GM12878 (cell line): ENCODE measurements at regions not wholly inside any gene's neighbourhood (a gene's known extent, or its start where the extent isn't known, plus 50 kb on each side); places are given as distances from the start of the nearest gene placed in this dataset.

Experiments
- ATAC-seq: fragments of 200-7000 bp; cut with Tn5 transposase; 3 replicates; pipeline ENCODE4 v1.9.1; 2020; ENCODE audit warnings: mild to moderate bottlenecking, moderate library complexity
- BruUV-seq: library from RNA; stranded (reverse); fragments of 400-500 nt; replicated peaks from 2 replicates; lab custom pipeline; 2021; lab: Mats Ljungman, UMichigan
- CTCF ChIA-PET: fragments of 300-600 bp; sonication (Branson Sonifier 250); formaldehyde crosslinking; extraction: SDS; loops from one replicate; lab custom pipeline; 2021; ENCODE audit warnings: inconsistent platforms; lab: Yijun Ruan, JAX
- POLR2A ChIA-PET: fragments of 350-600 bp; formaldehyde crosslinking; extraction: SDS; loops from one replicate; lab custom pipeline; 2021; ENCODE audit warnings: inconsistent platforms; lab: Charles Lee
- RAD21 ChIA-PET: fragments of 300-600 bp; sonication (Branson Sonifier 250); formaldehyde crosslinking; loops from one replicate; lab custom pipeline; 2023; ENCODE audit warnings: antibody characterized with exemption; ENCODE audit not compliant: unreplicated experiment; lab: Charles Lee
- SMC1A ChIA-PET: fragments of 300-600 bp; sonication (Branson Sonifier 250); formaldehyde crosslinking; loops from one replicate; lab custom pipeline; 2023; ENCODE audit not compliant: unreplicated experiment, uncharacterized antibody; lab: Charles Lee
- DNase-seq: peaks from one replicate; pipeline ENCODE4 v3.0.0-alpha.2; 2011; ENCODE audit warnings: low read depth, low spot score
- FAIRE-seq: peaks from 3 replicates; lab custom pipeline; 2011; peaks lifted over from hg19 to GRCh38; lab: Jason Lieb, UNC
- H2AFZ ChIP-seq: 2 replicates; pipeline ENCODE4 v1.6.0; 2011; ENCODE audit warnings: low read depth, low read length, control low read depth; ENCODE audit not compliant: control insufficient read depth
- H3K27ac ChIP-seq: 2 replicates; pipeline ENCODE4 v1.5.1; 2011; ENCODE audit warnings: control low read depth; ENCODE audit not compliant: control insufficient read depth, insufficient read depth
- H3K27me3 ChIP-seq, 2 experiments: replicated peaks in 1 of 2; 2 replicates each; pipeline versions ENCODE4 v1.6.0 to v1.6.1; 2011; ENCODE audit warnings: low read length in 1 of 2; ENCODE audit not compliant: control insufficient read depth in 2 of 2, insufficient read depth in 2 of 2
- H3K36me3 ChIP-seq, 2 experiments: 2 replicates each; pipeline ENCODE4 v1.5.1; 2011; ENCODE audit warnings: low read length in 1 of 2; ENCODE audit not compliant: control insufficient read depth in 2 of 2, insufficient read depth in 2 of 2
- H3K4me1 ChIP-seq: 2 replicates; pipeline ENCODE4 v1.6.1; 2011; ENCODE audit warnings: mild to moderate bottlenecking, low read length, moderate library complexity, mixed read lengths; ENCODE audit not compliant: control insufficient read depth, insufficient read depth
- H3K4me2 ChIP-seq: 2 replicates; pipeline ENCODE4 v1.6.0; 2011; ENCODE audit warnings: control low read depth; ENCODE audit not compliant: control insufficient read depth, insufficient read depth
- H3K4me3 ChIP-seq: fragments of 200-600 bp; sonication (generic); 2 replicates; pipeline ENCODE4 v1.5.1; 2016
- H3K79me2 ChIP-seq: 2 replicates; pipeline ENCODE4 v1.6.0; 2011; ENCODE audit warnings: low read length; ENCODE audit not compliant: control insufficient read depth, insufficient read depth
- H3K9ac ChIP-seq: 2 replicates; pipeline ENCODE4 v1.8.0; 2011; ENCODE audit warnings: low read length, control low read depth, mixed read lengths; ENCODE audit not compliant: control insufficient read depth, insufficient read depth
- H3K9me3 ChIP-seq: replicated peaks from 3 replicates; pipeline ENCODE4 v1.5.1; 2011; ENCODE audit warnings: mild to moderate bottlenecking, low read length; ENCODE audit not compliant: control insufficient read depth, insufficient read depth
- H4K20me1 ChIP-seq: 2 replicates; pipeline ENCODE4 v1.6.0; 2011; ENCODE audit not compliant: control insufficient read depth, insufficient read depth
- CBX5 ChIP-seq: sonication (generic); IDR thresholded peaks from 2 replicates; pipeline ENCODE4 v1.6.1; 2016; ENCODE audit warnings: low read depth, moderate library complexity, mild to moderate bottlenecking, inconsistent platforms
- CREM ChIP-seq: IDR thresholded peaks from 2 replicates; pipeline ENCODE4 v1.6.1; 2014; ENCODE audit warnings: antibody characterized with exemption, low read depth
- FOXK2 ChIP-seq: fragments of 450-650 bp; IDR thresholded peaks from 2 replicates; pipeline ENCODE4 v1.6.1; 2017; ENCODE audit warnings: mild to moderate bottlenecking, moderate library complexity
- JUND ChIP-seq: IDR thresholded peaks from 2 replicates; pipeline ENCODE4 v1.6.1; 2012; ENCODE audit warnings: low read depth, mild to moderate bottlenecking, low read length, improper control_type of control experiment, moderate library complexity
- KLF5 ChIP-seq: fragments of 450-650 bp; IDR thresholded peaks from 2 replicates; pipeline ENCODE4 v1.6.1; 2014; ENCODE audit warnings: mild to moderate bottlenecking; ENCODE audit not compliant: partially characterized antibody
- MEF2A ChIP-seq: IDR thresholded peaks from 2 replicates; pipeline ENCODE4 v1.6.1; 2011; ENCODE audit warnings: low read depth, mild to moderate bottlenecking, low read length, moderate library complexity; ENCODE audit not compliant: insufficient read depth
- NFYB ChIP-seq: IDR thresholded peaks from 2 replicates; pipeline ENCODE4 v1.6.1; 2011; ENCODE audit warnings: low read depth, mild to moderate bottlenecking, low read length, improper control_type of control experiment, moderate library complexity; ENCODE audit not compliant: insufficient read depth
- NRF1 ChIP-seq: conservative IDR thresholded peaks from 2 replicates; pipeline ENCODE4 v1.6.1; 2011; ENCODE audit warnings: mild to moderate bottlenecking, low read depth, low read length, improper control_type of control experiment
- PAX5 ChIP-seq: IDR thresholded peaks from 2 replicates; pipeline ENCODE4 v1.6.1; 2011; ENCODE audit warnings: low read depth, low read length, borderline replicate concordance
- POLR2AphosphoS2 ChIP-seq: IDR thresholded peaks from 2 replicates; pipeline ENCODE4 v1.6.1; 2011; ENCODE audit warnings: low read depth, mild to moderate bottlenecking, low read length, improper control_type of control experiment, moderate library complexity
- RBBP5 ChIP-seq: fragments of 200-600 bp; sonication (generic); conservative IDR thresholded peaks from 2 replicates; pipeline ENCODE4 v1.6.1; 2016
- RFX5 ChIP-seq: IDR thresholded peaks from 2 replicates; pipeline ENCODE4 v1.6.1; 2011; ENCODE audit warnings: low read depth, low read length, improper control_type of control experiment
- SIN3A ChIP-seq: IDR thresholded peaks from 2 replicates; pipeline ENCODE4 v1.6.1; 2012; ENCODE audit warnings: low read depth, low read length, improper control_type of control experiment
- SMARCA5 ChIP-seq: fragments of 450-650 bp; IDR thresholded peaks from 2 replicates; pipeline ENCODE4 v1.6.1; 2017; ENCODE audit warnings: mild to moderate bottlenecking
- SREBF2 ChIP-seq: IDR thresholded peaks from 2 replicates; pipeline ENCODE4 v1.6.1; 2012; ENCODE audit warnings: mild to moderate bottlenecking, low read length
- TCF12 ChIP-seq: IDR thresholded peaks from 2 replicates; pipeline ENCODE4 v1.6.1; 2011; ENCODE audit warnings: low read depth, mild to moderate bottlenecking, low read length
- ZNF24 ChIP-seq: fragments of 450-650 bp; IDR thresholded peaks from 2 replicates; pipeline ENCODE4 v1.6.1; 2017; ENCODE audit warnings: antibody characterized with exemption, mild to moderate bottlenecking
- WGBS: methylation state at CpG from one replicate; pipeline ENCODE4 v1.1.6; 2016; ENCODE audit warnings: low lambda C conversion rate; ENCODE audit not compliant: insufficient replicate concordance, insufficient coverage; ENCODE audit errors: missing lambda C conversion rate; 5-methylcytosine and 5-hydroxymethylcytosine counted together
- in situ Hi-C: fragments of 300-500 bp; cut with MboI; formaldehyde crosslinking; loops from 9 replicates; pipeline ENCODE4 v1.14.3; 2018; ENCODE audit warnings: mixed read lengths
- intact Hi-C: fragments of 100-400 bp; cut with micrococcal nuclease; formaldehyde crosslinking; loops from one replicate; pipeline ENCODE4 v1.14.2; 2022; ENCODE audit not compliant: unreplicated experiment
- TF ChIP-seq, protein P1 (sequence below): IDR thresholded peaks from 2 replicates; pipeline ENCODE4 v1.6.1; 2012; ENCODE audit warnings: low read depth, low read length, improper control_type of control experiment
- TF ChIP-seq, protein P2 (sequence below): IDR thresholded peaks from 2 replicates; pipeline ENCODE4 v1.6.1; 2011; ENCODE audit warnings: mild to moderate bottlenecking, low read depth, low read length, moderate library complexity; ENCODE audit not compliant: insufficient replicate concordance

DNA sequence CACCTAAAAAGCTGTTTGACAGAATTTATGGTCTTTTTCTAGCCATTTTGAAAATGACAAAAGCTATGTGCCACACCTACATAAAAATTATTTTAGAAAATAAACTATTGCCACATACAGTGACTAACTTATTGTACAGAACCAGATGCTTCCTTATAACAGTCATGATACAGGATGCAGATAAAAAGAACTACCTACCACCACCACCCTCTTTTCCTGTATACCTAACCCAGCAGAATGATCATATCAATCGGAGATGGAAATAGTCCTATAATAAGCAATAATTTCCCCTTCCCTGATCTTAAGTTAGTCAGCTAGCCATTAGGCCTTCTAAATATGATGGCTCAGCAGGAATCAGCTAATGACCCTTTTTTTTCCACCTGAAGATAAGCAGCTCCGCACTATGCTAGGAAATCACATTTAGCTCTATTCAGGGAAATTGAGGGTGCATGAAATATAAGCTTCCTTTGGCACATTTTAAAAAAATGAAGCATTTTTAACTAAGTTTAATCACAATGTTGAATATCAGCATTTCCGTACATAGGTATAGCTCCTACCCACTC lies 155.5 kb upstream of the SETMAR start:
- RAD21 ChIA-PET, result no interaction called here
- Histone ChIP-seq H3K79me2 (no peaks in the 10 kb centered on the region), H3K9me3 (no peaks in the 10 kb centered on the region), H3K4me1 (no peaks in the 10 kb centered on the region), H3K27ac (no peak overlapping the region), H3K9ac (no peak overlapping the region), H2AFZ (no peak overlapping the region), H4K20me1 (no peaks in the 10 kb centered on the region), H3K27me3 (no peaks in the 10 kb centered on the region), H3K4me2 (no peak overlapping the region), H3K4me3 (no peak overlapping the region), H3K36me3 (no peaks in the 10 kb centered on the region)
- BruUV-seq, result no TSS peak
- no peak for TF ChIP-seq KLF5
- TF ChIP-seq FOXK2, result no peak
- TF ChIP-seq NFYB, result no peak
- no peak for TF ChIP-seq MEF2A
- no peak for TF ChIP-seq ZNF24
- no peak for TF ChIP-seq CBX5
- no peak for TF ChIP-seq TCF12
- no peak for TF ChIP-seq PAX5
- TF ChIP-seq RBBP5, result no peak
- no peak for TF ChIP-seq CREM
- TF ChIP-seq SIN3A, result no peak
- TF ChIP-seq NRF1, result no peak
- TF ChIP-seq, protein P1, sequence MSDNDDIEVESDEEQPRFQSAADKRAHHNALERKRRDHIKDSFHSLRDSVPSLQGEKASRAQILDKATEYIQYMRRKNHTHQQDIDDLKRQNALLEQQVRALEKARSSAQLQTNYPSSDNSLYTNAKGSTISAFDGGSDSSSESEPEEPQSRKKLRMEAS, result no peak
- no peak for TF ChIP-seq POLR2AphosphoS2
- no peak for TF ChIP-seq JUND
- no peak for TF ChIP-seq SMARCA5
- TF ChIP-seq SREBF2, result no peak
- TF ChIP-seq, protein P2, sequence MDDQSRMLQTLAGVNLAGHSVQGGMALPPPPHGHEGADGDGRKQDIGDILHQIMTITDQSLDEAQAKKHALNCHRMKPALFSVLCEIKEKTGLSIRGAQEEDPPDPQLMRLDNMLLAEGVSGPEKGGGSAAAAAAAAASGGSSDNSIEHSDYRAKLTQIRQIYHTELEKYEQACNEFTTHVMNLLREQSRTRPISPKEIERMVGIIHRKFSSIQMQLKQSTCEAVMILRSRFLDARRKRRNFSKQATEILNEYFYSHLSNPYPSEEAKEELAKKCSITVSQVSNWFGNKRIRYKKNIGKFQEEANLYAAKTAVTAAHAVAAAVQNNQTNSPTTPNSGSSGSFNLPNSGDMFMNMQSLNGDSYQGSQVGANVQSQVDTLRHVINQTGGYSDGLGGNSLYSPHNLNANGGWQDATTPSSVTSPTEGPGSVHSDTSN, result no peak
- TF ChIP-seq RFX5, result no peak
- no peak for ATAC-seq
- 52% methylated on average over 3 of the region's 3 CpGs for WGBS
- POLR2A ChIA-PET, result no interaction called here
- intact Hi-C loops (no loop called here), in situ Hi-C loops (no loop called here)
- FAIRE-seq, result no peak
- DNase-seq, result no peak
- CTCF ChIA-PET, result interaction anchor here (0.8 to 1.5 kb wide), 2 partner anchors 9 to 143 kb away, joined by 3 read pairs; no protein-coding TSS in a partner anchor
- SMC1A ChIA-PET, result no interaction called here
